GM18511 (cell line): ENCODE measurements at regions not wholly inside any gene's neighbourhood (a gene's known extent, or its start where the extent isn't known, plus 50 kb on each side); places are given as distances from the start of the nearest gene placed in this dataset.
"Not testable (repeated sequence)": the region's sequence is repeated elsewhere in the genome, so short reads cannot be mapped to it uniquely, and the experiment has no call there.

Experiments
- ATAC-seq: cut with Tn5 transposase; IDR thresholded peaks from one replicate; pipeline ENCODE4 v1.9.1; 2021; ENCODE audit warnings: mild to moderate bottlenecking, moderate library complexity; ENCODE audit not compliant: unreplicated experiment

GRCh38 chr1:29602203-29602602, 365.9 kb downstream of the PTPRU start:
- no peak for ATAC-seq

DNA sequence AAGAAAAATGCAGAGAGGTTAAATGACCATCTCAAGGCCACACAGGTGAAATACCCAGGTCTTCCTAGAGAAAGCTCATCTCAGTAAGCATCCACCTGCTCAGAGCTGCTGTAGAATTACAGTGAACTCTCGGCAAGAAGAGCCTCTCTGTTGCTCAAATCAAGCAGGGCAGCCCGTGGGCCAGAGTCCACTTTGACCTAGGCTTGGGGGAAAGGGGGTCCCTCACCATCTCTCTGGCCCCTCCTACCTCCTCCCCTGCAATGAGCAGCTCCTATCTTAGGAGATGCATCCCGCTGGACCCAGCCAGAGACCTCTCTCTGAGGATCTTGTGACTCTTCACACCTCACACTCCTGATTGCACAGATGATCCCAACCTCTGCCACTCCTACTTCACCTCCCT, 364.7 kb downstream of the PTPRU start:
- no peak for ATAC-seq

DNA sequence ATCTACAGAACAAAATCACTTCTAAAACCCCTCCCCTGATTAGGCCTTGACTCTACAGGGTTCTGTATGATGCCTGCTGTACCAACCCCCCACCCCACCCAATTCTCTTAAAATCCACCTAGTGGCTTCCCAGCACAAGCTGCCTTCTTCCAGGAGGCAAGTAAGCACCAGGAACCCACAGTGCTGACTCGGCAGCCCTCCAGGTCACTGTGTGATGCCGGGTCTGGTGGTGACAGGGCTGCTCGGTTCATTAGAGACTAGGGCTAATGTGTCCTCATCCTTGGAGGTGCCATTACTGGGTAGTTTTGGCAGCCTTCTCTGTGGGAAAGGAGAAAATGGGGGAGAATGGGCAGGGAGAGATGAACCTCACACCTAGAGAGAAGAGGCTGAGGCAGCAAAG, 363.5 kb downstream of the PTPRU start:
- no peak for ATAC-seq

DNA sequence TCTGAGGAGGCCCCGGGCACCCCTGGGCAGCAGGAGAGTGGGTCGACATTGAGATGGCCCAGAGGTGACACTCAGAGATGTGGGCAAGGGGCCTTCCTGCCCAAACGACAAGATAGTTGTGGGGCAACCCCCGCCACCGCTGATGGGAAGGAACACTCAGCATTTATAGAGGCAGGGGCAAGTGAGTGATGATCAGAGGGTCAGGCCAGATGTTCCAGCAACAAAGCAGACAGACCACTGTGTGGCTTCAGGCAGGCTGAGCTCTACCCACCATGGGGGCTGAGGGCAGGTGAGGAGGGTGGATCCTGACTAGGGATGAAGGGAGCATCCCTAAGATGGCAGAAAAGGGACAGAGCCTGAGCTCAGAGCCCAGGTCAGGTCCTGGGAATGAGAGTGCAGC, 362.7 kb downstream of the PTPRU start:
- no peak for ATAC-seq

GRCh38 chr1:29597861-29598260, 361.5 kb downstream of the PTPRU start:
- no peak for ATAC-seq

GRCh38 chr1:29593601-29594382, 357.5 kb downstream of the PTPRU start:
- ATAC-seq, result no peak

DNA sequence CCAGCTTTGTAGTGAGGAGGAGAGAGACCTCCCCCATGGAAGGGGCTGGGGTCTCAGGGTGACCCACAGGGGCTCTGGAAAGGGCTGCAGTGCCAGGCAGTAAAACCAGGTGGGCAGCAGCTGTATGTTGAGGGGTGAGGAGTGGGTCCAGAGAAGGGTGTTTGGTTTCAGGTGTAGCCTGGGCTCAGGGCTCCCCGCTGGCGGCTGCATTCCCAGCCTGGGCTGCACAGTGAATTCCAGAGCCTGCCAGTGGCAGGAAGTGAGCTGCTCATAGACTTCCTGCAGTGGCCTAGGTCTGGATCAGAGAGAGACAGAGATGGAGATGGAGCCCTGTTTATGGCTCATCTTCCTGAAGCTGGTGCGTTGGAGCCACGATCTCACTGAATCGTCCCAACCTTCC, 356.4 kb downstream of the PTPRU start:
- ATAC-seq, result no peak

GRCh38 chr1:29592261-29592615, 355.9 kb downstream of the PTPRU start:
- ATAC-seq, result no peak

GRCh38 chr1:29591601-29592260, 355.4 kb downstream of the PTPRU start:
- no peak for ATAC-seq

GRCh38 chr1:29590583-29591565, 354.6 kb downstream of the PTPRU start:
- no peak for ATAC-seq

GRCh38 chr1:29589716-29590115, 353.4 kb downstream of the PTPRU start:
- not testable (repeated sequence) for ATAC-seq

DNA sequence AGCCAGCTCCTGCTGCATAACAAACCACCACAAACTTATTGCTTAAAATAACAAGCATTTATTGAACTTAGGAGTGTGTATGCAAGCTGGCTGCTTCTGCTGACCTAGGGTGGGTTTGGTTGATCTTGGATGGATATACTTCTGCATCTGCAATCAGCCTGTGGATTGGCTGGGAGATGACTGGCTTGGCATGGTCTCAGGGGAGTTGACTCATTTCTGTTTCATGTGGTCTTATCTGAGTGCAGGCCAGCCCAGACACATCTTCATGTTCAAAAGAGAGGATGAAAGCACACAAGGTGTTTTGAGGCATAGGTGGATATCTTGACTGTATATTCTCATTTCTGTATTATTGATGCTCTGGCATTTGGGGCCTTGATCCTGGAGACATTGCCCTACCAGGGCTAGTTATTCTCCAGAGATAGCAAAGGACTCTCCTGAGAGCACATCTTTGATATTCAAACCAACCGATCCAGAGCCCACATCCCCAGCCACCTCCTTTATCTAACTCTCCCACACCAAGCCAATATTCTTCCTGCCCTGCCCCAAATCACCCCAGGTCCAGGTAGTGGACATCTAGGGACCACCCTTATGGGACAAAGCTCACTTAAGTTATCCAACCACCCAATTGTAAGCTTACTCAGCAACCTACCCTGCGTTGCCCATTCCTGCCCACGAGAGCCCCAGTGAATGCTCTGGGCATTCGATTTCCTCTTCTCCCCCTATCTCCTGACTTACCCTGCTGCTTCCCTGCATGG, 350.8 kb downstream of the PTPRU start:
- no peak for ATAC-seq

DNA sequence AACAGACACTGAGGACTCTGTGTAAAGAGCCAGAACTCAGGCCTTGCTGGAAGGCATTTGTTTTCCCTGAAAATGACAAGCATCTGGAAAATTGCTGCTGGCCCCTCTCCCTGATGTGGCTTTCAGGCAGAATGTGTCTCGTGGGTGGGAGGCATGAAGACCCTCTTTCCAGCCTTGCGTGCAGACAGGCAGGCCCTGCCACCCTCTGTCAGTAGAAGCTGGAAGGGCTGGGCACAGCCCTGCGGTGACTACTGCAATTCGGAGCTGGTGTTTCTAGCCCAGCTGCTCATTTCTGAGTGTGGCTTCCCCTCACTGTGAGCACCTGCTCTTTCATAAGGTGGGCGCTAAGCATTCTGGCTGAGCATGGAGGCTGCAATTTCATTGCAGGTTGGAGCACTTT, 349.9 kb downstream of the PTPRU start:
- ATAC-seq, result no peak

- no peak for ATAC-seq
These were observed 349.3 kb downstream of the PTPRU start for GRCh38 chr1:29585656-29586055.

- ATAC-seq, result no peak
These were observed 348.9 kb downstream of the PTPRU start for GRCh38 chr1:29585201-29585600.

DNA sequence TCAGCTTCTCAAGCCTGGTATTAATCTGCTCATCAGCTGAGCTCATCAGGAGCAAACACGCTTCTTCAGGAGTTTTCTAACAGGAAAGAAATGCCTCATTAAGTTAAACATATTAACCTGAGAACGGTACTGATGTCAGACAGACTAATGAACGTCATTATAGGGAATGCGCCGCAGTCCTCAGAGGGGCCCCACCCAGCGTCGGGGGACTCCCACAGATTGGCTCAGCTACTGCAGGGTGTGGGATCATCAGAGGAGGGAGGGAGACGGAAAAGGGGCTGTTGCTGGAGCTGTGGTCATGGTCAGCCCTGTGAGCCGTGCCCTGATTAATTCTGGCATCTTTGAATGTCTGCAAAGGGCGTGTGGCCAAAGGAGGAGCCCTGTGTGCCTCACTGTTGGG, 348.5 kb downstream of the PTPRU start:
- no peak for ATAC-seq

- no peak for ATAC-seq
These were observed 348.0 kb downstream of the PTPRU start for GRCh38 chr1:29584362-29584761.

DNA sequence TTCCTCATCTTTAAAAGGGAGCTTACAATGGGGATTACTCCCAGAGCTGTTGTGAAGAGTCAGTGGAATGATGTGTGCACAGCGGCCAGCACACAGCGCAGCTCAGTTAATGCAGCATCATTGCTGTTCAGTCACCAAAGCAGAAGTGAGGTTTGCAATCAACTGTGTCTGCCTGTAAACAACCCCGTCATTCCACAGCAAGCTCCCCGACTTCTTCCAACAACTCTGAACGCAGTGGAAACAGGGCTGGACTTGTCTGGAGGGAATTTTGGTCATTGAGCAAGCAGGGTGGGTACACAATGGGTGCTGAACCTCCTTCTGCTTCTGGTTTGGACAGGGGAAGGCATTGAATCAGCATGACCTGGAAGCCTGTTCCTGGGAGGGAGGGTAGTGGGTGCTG, 347.4 kb downstream of the PTPRU start:
- ATAC-seq, result no peak

DNA sequence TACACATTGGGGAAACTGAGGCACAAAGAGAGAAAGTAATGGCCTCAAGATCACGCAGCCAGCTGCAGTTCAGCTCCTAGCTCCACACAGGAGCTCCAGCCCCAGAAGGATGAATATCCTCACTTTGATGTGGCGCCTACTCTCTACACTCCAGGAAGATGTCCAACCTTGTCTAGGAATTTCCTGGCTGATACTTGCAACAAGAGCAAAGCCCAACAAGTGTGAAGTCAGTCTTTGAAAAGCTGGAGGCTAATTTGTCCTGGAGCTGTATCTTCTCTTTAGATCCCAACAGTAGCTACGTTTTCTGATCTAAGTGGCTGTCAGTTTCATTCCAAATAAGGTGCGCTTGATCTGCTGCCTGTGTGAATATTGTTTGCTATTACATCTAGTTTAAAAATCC, 344.9 kb downstream of the PTPRU start:
- ATAC-seq, result no peak

- no peak for ATAC-seq
These were observed 343.6 kb downstream of the PTPRU start for GRCh38 chr1:29579821-29580425.
